22Rv1 (cell line): ENCODE measurements at regions not wholly inside any gene's neighbourhood (a gene's known extent, or its start where the extent isn't known, plus 50 kb on each side); places are given as distances from the start of the nearest gene placed in this dataset.

Experiments used
- H3K27ac ChIP-seq: fragments of 450-650 bp; 2 replicates; pipeline ENCODE4 v1.5.1; 2017
- ZFX ChIP-seq: fragments of 450-650 bp; IDR thresholded peaks from 2 replicates; pipeline ENCODE4 v1.6.1; 2017; ENCODE audit warnings: antibody characterized with exemption, borderline replicate concordance
- TF ChIP-seq, protein P1 (sequence below): fragments of 450-650 bp; IDR thresholded peaks from 2 replicates; pipeline ENCODE4 v1.5.1; 2017; ENCODE audit warnings: mild to moderate bottlenecking

DNA sequence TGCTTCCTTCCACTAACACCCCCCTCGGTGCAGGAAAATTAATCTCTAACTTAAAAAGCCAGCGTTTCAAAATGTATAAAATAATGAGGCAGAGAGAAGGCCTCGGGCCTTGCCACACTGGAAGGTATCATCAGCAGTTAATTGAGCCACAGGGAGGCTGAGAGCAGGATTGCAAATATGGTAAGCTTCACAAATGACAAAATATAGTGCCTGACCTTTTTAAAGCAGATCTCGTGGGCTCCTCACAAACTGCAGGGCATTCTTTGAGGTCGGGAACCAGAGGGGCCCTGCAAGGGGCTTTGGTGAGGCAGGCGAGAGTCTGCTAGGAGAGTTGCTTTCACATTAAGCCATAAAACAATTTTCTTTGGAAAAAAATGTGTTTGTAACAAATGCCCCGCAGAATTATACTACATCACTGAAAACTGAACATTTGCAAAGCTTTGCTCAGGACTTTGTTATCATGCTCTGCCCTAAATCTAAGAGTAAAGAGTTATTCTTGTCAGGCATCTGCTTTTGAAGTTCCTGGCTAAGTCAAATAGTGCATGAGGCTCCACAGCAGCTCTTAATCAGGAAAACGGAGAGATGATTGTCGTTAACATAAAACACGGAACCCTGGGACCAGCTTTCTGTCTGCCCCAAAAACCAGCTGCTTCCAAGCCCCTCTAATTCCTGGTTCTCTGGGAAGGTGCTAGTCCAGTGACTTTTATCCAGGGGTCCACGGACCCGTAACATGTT is 61.4 kb upstream of the SYT13 start:
- no peak overlapping the region for H3K27ac ChIP-seq
- TF ChIP-seq, protein P1, sequence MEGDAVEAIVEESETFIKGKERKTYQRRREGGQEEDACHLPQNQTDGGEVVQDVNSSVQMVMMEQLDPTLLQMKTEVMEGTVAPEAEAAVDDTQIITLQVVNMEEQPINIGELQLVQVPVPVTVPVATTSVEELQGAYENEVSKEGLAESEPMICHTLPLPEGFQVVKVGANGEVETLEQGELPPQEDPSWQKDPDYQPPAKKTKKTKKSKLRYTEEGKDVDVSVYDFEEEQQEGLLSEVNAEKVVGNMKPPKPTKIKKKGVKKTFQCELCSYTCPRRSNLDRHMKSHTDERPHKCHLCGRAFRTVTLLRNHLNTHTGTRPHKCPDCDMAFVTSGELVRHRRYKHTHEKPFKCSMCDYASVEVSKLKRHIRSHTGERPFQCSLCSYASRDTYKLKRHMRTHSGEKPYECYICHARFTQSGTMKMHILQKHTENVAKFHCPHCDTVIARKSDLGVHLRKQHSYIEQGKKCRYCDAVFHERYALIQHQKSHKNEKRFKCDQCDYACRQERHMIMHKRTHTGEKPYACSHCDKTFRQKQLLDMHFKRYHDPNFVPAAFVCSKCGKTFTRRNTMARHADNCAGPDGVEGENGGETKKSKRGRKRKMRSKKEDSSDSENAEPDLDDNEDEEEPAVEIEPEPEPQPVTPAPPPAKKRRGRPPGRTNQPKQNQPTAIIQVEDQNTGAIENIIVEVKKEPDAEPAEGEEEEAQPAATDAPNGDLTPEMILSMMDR, result no peak
- no peak for TF ChIP-seq ZFX

DNA sequence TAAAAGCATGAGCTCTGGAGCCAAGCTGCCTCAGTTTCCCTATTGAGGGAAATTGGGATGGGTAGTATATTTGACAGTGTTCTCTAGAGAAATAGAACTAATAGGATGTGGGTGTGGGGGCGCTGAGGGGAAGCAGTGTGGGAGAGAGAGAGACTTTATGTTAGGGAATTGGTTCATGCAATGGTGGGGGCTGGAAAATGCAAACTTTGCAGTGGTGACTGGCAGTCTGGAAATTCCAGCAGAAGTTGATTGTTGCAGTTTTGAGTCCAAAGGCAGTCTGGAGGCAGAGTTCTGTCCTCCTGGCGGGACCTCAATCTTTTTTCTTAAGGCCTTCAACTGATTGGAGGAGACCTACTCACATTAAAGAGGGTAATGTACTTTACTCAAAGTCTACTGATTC is 59.4 kb upstream of the SYT13 start:
- H3K27ac ChIP-seq, result no peak overlapping the region
- no peak for TF ChIP-seq ZFX
- TF ChIP-seq, protein P1, result no peak

DNA sequence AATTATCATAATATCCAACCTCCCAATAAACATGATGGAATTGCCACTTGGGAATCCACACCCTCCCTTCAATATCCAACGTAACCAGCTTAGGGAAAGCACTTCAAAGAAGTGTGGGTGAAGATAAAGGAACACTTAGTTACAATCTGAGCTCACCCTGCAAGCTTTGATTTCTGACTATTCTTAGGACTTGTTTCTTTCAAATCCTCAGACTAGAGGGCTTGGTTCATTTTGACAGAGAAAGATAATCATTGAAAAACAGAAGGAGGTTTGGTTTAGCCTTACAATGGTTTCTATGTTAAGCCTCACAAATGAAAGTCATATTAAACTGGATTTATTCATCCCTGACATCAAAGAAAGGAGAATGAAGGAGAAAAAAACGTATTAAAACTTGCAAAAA is 57.9 kb upstream of the SYT13 start:
- H3K27ac ChIP-seq, result no peak overlapping the region
- TF ChIP-seq ZFX, result no peak
- TF ChIP-seq, protein P1, result no peak

DNA sequence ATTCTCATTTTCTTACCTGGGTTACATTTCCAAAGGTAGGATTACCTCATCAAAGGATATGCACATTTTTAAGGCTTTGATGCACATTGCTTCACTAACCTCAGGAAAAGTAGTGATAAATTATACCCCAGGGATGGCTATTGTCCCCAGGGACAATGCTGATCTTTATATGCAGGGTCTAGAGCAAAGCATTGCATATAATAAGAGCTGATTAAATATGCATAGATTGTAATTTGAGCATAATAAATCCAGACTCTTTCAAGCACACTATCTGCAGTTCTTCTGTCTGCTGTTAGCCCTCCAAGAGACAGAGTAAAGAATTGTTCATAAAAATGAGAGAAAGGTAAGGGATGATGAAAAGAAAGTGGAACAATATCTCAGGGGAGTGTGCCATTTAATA is 57.3 kb upstream of the SYT13 start:
- H3K27ac ChIP-seq, result no peak overlapping the region
- TF ChIP-seq, protein P1, result no peak
- no peak for TF ChIP-seq ZFX

DNA sequence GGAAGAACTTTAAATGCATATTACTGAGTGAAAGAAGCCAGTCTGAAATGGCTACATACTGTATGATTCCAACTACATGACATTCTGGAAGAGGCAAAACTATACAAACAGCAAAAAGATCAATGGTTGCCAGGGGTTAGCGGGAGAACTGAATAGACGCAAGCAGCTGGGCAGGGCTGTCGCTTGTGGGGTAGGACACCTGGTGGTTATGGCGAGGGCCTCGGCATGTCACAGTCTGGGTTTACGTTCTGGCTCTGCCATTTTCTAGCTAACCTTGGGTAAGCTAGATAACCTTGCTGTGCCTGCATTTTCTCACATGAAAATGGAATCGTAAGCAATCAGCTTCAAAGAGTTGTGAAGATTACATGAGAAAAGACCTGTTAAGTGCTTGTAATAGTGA is 55.2 kb upstream of the SYT13 start:
- no peak for TF ChIP-seq ZFX
- TF ChIP-seq, protein P1, result no peak

DNA sequence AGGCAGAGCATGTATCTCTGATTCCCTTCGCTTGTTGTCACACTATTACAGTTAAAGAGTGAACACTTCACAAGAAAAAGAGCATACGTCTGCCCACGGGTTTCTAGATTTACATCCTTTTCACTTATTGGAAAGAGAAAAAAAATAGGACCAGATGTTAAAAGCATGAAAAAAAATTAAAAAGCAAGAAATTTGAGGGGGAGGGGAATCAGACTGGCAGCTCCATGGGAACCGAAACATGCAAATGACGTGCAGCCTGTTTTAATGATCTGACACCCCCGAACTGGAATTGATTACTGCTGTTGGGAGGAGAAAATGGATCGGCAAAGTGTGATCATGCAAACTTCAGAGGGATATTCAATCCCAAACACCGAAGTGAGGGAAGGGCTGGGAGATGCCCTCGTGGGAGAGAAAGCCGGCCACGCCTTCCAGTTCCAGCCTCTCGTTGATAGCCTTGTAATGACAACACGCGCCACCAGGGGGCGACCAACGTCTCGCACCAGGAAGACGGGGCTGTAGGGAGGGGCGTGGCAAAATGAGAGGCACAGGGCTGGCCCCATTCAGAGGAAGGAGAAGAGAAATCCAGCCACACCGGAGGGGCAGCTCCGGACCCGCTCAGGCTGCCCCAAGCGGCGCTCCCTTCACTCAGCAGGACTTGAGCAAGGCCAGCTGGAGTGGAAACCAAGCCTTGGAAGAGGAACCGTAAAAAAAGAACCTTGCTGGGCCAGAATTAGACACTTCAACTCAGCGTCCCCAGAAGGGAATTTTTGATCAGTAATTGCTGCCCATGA is 53.8 kb upstream of the SYT13 start:
- no peak for TF ChIP-seq ZFX
- TF ChIP-seq, protein P1, result peak; percentile 93
- H3K27ac ChIP-seq, result no peak overlapping the region

More for the DNA sequence above, 55.2 kb upstream of the SYT13 start:
- H3K27ac ChIP-seq, result no peak overlapping the region
